ENCODE measurements at regions not wholly inside any gene's neighbourhood (a gene's known extent, or its start where the extent isn't known, plus 50 kb on each side); places are given as distances from the start of the nearest gene placed in this dataset.

DNA sequence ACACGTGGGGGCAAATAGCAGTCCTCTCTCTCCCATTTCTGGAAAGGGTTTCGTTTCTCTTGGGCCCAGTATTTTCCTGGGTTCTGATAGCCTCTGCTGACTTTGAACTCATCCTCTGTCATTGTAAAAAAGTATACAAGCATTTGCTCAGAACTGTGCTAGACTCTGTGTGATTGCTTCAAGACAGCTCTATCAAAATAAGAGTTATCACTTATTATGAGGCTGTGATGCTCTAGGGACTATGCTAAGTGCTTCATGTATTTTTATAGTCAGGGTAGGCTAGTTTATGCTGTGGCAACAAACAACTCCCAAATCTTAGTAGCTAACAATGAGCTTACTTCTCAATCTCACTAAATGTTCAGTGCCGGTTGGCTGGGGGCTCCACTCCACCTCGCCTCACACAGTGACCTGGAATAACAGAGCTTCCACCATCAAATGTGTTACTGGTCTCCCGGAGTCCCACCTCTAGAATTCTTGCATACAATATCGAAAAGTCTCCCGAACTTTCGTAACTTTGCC, 110.8 kb upstream of the CDC42EP3 start:
- DNase-seq (ENCODE audit: low spot score), result no peak

DNA sequence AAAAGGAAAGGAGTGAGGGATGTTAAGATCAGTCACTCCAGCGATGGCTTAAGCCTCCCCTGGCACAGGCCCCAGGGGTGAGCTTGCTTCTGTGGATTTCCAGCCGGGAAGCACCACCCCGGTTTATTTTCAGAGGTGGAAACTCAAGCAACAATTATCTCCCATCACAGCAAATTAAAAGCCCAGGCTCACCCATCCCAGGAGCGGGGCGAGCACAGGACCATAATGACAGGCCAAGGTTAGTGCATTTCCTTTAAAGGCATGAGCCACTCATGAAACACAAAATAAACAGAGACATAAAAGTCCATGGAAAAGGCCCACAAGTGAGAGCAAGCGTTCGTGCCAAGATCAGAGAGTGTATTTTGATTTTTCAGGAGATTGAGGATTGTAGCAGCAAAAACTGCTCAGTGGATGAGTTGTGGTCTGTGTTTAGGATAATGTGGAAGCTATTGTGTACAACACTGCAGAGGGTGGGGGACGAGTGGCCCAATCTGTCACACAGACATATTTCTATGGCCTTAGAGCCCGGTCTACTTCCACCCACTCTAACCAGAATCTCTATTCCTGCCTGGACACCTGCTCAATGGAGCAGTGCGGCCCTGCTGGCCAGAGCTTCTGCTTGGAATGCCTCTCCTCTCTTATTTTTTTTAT, 111.4 kb upstream of the CDC42EP3 start:
- DNase-seq (ENCODE audit: low spot score), result no peak

DNA sequence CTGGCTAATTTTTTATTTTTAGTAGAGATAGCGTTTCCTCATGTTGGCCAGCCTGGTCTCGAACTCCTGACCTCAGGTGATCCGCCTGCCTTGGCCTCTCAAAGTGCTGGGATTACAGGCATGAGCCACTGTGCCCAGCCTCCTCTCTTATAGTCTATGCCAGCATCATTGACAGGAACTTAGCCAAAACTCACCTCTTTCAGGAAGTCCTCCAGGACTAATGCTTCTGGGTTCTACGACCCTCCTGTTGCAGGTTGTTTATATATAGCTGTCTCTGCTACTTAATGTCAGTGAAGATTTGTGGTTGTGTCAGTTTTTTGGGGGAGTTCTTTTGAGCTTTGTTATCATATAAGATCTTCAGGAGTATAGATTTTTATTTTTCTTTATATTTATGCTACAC, 112.1 kb upstream of the CDC42EP3 start:
- DNase-seq (ENCODE audit: low spot score), result no peak

DNA sequence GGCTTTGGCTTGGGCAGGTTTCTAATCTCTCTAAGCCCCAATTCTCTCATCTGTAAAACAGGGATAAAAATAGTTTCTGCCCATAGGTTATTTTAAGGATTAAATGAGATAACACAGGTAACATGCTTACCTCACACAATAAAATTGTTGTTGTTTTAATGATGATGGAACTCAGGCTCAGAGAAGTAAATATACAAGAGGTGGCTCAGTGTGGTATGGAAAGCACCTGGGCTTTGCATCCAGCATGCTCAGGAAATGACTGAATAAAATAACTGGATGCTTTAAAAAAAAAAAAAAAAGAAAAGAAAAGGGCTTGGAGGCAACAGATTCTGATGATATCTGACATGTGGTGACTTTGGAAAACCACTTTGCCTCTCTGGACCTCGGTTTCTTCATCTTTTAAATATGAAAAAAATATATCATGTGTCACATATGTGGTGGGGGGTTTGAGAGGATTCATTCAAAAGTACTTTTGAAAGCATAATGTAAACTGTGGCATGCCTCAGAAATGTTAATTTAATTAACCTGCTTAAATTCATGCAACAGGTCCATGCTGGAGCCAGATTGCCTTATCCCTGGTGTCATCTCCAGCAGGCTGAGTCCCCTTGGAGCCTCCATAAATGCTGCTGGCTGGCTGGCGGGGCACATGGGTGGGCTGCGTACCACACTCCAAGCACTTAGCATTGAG, 112.8 kb upstream of the CDC42EP3 start:
- DNase-seq (ENCODE audit: low spot score), result peak; percentile 88

DNA sequence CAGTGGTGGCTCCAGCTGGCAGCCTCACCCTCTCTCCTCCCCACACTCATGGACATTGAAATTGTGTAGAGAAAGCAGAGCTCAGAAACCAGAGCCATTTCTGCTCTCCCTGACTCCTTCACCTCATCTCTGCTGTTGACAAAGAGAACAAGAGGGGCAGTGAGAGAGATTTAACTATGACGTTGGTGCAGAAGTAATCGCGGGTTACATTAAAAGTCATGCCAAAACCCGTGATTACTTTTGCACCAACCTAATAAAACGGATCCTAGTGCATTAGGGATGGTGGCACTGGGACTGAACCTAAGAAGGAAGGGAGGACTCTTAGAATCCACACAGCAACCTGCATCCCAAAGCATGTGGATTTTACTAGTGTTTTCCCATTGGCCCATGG, 113.3 kb upstream of the CDC42EP3 start:
- no peak for DNase-seq (ENCODE audit: low spot score)

DNA sequence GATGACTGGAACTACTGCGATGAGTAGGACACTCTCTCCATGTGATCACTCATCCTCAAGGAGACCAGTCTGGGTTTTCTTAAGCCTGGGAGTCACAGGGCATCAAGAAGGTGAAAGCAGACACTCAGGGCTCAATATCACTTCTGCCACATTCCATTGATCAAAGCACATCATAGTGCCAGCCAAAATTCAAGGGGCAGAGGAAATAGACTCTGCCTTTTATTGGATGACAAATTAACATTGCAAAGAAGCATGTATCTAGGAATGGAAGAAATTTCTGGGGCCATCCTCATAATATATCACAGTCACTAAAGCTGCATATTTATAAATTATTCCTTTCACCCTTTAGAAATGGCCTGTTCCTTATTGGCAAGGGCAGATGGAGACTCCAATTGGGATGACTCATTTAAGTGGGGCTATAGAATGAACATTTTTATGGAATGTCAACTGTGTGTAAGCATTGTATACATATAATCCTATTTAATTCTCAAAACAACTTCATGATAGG, 114.8 kb upstream of the CDC42EP3 start:
- no peak for DNase-seq (ENCODE audit: low spot score)

DNA sequence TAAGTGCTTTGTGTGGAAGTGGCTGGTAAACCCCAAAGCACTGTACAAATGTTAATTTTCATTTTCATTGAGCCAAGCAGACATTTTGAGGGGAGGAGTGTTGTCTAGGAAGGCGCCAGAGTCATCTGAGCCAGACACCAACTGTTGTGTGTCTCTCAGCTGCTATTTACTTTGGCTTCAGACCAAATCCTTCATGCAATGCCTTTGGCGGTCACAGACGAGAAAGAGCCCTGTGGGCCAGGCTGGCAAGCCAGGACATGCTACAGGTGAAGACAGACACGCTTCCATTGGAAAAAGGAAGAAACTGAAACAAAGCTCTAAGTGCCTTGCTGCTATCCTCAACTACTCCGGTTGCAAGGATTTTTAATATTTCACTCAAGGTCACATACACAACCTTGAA, 115.4 kb upstream of the CDC42EP3 start:
- DNase-seq (ENCODE audit: low spot score), result no peak

DNA sequence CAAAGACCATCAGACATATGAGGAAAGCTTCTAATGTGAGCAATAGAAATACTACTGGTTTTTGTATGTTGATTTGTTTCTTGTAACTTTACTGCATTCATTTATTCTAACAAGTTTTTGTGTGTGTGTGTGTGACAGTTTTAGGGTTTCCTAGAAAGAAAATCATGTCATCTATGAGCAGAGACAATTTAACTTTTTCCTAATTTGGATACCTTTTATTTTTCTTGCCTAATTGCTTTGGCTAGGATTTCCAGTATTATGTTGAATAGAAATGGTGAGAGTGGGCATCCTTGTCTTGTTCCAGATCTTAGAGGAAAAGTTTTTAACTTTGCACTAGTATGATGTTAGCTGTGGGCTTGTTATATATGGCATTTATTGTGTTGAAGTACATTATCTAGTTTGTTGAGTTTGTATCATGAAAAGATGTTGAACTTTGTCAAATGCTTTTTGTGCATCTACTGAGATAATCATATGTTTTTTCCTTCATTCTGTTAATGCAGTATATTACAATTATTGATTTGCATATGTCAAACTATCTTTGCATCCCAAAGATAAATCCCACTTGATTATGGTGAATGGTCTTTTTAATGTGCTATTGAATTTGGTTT, 117.3 kb upstream of the CDC42EP3 start:
- no peak for DNase-seq (ENCODE audit: low spot score)

DNA sequence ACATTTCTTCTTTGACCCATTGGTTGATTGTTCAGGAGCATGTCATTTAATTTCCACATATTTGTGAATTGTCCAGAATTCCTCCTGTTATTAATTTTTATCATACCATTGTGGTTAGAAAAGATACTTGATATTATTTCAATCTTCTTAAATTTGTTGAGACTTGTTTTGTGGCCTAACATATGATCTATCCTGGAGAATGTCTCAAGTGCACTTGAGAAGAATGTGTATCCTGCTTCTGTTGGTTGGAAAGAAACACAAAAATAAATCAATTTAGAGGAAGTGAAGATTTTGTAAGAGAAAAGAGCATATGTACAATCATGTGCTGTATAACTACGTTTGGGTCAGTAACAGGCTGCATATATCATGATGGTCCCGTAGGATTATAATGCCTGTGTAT, 118.6 kb upstream of the CDC42EP3 start:
- DNase-seq (ENCODE audit: low spot score), result no peak

DNA sequence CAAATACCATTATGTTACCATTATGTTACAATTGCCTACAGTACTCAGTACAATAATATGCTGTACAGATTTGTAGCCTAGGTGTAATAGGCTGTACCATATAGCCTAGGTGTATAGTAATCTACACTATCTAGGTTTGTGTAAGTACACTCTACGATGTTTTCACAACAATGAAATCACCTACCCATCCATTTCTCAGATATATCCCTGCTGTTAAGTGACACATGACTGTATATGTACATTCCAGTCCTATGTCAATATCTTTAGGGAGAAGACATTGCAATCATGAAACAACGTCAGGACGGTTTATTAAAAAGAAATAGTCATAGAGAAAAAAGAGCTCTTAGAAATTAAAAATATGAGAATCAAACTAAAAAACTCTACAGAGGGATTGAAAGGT, 119.0 kb upstream of the CDC42EP3 start:
- DNase-seq (ENCODE audit: low spot score), result no peak

DNA sequence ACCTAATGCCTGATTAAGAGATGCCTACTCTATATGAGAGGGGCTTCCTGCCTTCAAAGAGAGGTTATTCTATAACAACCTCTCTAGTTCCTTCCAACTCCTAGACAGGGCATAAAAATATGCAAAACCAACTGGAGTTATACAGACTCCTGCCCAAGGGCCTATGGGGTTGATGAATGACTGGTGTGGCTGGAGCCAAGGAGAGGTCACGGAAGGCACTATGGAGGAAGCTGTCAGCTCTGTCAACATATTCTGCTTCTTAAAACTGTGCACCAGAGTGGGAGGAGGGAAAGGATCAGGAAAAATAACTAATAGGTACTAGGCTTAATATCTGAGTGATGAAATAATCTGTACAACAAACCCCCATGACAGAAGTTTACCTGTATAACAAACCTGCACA, 120.9 kb upstream of the CDC42EP3 start:
- DNase-seq (ENCODE audit: low spot score), result no peak

DNA sequence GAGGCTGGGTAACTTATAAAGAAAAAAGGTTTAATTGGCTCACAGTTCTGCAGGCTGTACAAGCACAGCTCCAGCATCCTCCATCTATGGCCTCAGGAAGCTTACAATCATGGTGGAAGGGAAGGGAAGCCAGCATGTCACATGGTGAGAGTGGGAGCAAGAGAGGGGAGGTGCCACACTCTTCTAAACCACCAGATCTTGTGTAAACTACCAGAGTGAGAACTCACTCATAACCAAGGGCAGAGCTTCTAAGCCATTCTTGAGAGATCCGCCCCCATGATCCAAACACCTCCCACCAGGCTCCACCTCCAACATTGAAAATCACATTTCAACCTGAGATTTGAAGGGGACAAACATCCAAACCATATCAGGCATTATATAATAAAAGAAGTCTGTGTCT, 121.6 kb upstream of the CDC42EP3 start:
- DNase-seq (ENCODE audit: low spot score), result no peak

DNA sequence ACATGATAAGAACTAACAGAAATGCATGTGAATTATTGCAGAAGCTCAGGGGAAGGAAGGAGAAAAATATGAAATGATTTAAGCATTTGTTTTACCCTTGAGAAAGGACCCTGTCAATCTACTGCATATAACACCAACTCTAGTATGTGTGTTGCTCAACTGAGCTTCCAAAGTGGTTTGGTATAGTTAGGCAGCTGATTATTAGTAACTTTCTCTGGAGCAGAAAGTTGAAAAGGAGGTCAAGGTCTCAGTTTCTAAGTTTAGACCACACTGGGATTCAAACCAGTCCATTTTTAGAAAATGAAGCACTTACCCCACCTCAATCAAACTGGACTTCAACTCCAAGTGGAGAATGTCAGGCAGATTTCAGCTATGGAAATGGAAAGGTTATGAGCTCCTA, 123.3 kb upstream of the CDC42EP3 start:
- DNase-seq (ENCODE audit: low spot score), result no peak

DNA sequence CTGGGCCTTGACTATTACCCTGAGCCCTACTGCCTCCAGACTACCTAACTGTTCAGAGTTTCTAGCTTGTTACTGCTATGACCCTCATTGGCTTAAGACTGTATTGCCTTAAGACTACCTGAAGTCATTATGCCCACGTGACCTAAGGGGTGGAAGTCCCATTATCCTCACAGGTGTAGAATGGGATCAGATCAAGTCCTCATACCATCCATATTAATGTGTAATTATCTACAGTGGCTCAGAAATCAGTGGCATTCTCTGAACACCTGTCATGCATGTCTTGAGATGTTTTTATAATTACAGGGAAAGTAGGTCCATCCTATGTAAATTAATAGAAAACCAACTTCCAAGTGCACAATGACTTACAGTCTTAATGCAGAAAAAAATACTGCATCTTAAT, 124.0 kb upstream of the CDC42EP3 start:
- DNase-seq (ENCODE audit: low spot score), result no peak

DNA sequence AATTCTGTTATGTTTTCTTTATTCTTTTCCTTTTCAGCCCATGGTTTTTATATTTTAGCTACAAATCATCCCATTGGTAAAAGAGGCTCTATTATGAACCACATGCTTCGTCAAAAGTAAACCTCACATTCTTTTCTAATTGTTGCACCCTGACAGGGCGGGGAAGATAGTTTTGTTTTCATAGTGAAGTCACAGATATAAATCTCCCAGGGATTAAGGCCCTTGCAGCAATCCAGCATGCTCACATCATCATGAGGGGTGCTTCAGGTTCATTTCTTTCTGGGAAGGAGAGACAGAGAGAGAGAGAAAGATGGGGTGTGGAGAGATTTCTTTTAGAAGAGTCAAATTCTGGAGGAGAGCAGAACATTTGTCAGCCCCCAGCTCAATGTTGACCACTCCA, 124.5 kb upstream of the CDC42EP3 start:
- no peak for DNase-seq (ENCODE audit: low spot score)

DNA sequence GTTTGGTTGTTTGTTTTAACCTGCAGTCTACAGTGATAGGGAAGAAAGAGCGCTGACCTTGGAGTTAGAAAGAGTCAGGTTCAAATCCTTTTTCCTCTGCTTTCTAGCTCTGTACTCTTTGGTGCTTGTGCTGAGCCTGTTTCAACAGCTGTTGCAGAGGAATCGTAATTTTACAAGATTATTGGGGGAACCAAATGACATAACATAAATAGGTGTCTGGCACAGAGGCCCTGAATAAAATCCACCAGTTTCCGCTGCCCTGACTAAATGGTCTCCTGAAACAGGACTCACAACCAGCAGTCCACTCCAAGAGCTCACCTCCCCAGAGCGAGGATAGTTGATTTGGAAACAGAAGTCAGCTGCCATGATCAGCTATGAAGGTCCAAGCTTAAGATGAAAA, 125.0 kb upstream of the CDC42EP3 start:
- DNase-seq (ENCODE audit: low spot score), result no peak

DNA sequence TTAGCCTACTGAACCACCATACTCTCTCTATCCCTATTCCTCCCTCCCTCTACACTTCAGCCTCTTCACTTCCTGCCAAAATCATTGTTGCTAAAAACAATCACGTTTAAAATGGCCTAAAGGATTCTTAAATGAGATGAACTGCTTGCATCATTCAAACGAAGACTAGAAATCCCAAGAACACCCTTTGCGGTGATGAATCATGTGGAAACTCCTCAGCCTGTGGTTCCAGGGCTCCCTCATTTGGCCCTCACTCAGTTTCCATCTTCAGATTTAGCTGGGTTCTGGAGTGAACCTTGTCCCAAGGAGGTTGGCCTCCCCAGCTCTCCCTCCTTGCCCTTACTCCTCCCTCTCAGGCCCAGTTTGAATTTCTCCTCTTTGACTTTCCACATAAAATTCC, 125.6 kb upstream of the CDC42EP3 start:
- DNase-seq (ENCODE audit: low spot score), result no peak

DNA sequence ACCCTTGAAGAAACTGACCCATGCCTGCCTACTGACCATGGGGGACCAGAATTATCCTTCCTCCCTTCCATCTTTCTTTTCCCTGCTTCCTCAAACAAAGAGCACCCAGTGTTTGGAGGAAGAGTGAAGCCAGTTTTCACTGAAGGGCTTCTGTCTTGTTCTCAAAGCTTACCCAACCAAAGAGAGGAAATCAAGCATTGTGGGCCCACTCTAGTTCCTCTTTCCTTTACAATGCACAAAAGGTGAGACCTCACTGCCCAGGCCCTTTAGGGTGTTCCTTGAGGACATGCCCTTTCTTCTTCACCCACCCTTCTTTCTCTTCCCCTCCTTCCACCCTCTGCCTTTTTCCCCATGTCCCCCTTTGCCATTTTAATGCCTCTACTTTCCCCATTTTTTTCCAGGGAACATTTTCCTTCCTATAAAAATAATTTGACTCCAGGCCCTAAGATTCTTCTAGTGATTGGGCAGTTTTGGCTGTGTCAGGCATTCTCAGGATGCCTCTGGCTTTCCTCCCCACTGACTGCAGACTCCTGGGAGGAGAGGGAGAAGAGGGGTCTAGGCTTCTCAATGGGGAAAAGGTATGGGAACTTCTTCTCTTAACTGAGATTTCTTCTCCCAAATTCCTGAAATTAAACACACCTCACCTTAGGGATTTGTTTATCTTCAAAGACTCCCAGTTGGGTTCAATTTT, 126.6 kb upstream of the RMDN2 start:
- no peak for DNase-seq (ENCODE audit: low spot score)

DNA sequence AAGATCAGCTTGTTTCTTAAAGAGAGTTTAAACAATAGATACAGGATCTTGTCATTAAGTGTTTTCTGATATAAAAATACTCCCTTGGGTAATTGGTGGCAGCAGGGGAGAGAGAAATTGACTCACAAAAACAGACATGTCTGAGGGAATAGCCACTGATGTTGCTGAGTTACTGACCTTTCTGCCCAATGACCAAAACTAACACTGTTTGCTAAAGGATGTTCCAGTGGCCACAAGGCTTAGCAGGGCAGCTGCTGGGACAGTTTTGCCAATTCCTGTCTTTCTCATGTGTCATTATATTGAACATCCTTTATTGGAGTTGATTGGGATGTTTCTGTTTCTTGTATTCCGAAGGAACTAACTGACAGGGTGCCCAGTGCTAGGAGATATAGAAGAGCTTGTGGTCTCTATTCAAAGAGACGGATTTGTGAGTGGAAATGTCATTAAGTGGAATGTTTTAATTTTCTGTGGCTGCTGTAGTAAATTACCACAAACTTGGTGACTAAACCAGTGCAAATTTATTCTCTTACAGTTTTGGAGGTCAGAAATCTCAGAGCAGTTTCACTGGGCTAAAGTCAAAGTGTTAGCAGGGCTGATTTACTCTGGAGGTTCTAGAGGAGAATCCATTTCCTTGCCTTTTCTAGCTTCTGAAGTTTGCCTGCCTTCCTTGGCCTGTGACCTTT, 124.8 kb upstream of the RMDN2 start:
- no peak for DNase-seq (ENCODE audit: low spot score)

DNA sequence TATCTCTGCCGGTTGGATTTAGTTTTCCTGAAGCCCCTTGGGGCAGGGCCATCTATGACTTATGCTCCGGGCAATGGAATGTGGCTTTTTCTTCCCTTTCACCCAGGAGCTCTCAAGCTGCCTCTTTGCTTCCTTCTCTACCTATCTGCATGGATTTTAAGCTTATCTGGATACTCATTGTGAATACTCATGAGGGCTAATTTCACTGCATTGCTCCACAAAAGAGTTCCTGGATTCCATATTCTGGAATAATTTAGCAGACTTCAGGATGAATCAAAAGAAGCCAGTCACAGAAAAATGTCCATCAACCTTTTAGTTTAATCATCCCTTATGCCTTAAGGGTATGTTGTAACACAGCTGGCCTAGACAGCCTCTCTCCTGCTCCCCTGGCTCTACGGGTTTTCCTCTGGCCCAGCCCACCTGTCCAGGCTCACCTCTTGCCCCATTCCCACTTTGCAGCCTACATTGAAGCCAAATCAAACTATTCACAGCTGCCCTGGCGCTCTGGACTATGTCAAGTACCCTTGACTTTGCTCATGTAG, 122.8 kb upstream of the RMDN2 start:
- no peak for DNase-seq (ENCODE audit: low spot score)

DNA sequence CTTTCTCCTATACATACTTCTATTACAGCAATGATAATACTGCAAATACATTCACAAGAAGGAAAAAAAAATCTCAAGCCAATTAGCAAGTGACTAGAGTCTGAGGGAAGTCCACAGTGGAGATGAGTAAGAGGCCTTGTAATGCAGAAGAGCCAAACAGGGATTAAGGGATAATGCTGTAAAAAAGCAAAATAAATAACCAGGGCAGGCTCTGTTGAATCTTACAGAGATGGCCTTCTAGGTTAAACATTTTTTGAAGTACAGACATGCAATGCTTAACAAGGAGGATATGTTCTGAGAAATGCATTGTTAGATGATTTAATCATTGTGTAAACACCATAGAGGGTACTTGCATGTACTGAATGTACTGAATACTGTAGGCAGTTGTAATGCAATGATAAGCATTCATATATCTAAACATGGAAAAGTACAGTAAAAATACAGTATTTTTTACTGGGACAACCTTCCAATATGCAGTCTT, 122.1 kb upstream of the RMDN2 start:
- DNase-seq (ENCODE audit: low spot score), result no peak

All from SK-N-DZ (cell line).